NCI-H82 (cell line): ENCODE measurements at regions not wholly inside any gene's neighbourhood (a gene's known extent, or its start where the extent isn't known, plus 50 kb on each side); places are given as distances from the start of the nearest gene placed in this dataset.

Experiments
- DNase-seq: peaks from one replicate; lab custom pipeline; 2025; lab: John Stamatoyannopoulos, UW

DNA sequence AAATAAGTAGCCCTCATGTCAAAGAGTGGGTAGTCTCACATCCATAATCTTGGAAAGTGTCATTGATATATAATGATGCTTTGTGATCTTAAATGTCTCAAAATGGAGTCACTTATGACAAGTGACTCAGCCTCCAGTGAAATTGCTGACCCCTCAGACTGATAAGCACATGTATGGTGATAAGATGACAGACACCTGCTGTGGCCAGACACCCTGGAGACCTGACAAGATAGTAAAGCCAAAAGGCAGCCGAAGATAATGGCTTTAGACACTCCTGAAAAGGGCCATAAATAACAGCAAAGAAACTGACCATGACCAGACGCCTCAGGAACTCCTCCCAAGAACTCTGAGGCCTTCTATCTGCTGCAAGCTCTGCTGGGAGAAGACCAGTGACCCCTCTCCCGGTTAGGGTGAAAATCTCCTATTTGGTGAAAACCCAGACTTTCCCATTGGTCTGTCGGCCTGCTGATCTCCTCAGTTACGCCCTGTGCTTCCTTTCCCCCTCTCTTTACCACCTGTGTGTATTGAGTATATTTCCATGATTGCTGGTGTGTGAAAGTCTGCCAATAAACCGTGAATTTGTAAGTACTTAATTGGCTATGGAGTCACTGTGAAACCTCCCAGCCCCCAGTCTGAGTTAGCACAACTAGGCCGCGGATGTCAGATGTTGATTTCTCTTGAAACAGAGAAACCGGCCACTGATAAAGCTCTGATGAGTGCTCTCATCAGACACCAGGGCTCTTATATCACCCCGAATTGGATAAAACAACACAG is 226.7 kb upstream of the MYOCD start:
- DNase-seq, result peak; percentile 7

DNA sequence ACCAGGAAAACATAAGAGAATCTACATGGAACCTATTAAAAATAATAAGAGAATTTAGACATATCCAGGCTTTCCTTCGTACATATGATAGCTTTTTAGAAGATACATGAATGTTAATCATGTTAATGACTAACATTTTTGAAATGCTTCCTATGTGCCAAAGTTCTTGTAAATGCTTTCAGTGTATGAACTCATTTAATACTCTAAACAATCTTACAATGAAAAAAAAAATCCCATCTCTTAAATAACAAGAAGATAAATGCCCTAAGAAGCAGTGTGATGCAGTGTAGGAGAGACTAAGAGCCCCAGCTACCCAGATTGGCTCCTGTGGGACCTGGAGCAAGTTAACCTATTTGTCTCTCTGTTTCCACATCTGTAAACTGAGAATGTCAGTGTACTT is 220.4 kb upstream of the MYOCD start:
- no peak for DNase-seq

GRCh38 chr17:12457493-12457892 is 208.2 kb upstream of the MYOCD start:
- no peak for DNase-seq

DNA sequence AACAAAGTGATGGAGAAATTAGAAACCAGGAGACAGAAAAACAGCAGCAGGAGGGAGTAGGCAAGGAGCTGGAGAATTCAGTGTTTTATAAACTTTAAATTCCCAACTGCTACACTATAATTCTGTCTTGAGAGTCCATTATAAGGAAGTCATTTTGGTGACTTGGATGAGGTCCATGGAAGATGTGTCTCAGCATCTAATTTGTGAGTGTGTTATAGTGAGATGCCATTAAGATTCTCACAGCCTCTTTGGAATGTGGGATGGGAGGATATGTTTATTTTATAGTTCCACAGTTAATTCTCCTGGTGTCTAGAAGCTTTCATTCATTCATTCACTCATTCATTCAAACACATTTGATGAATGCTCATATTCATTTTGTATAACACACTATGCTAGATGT is 206.0 kb upstream of the MYOCD start:
- DNase-seq, result no peak

DNA sequence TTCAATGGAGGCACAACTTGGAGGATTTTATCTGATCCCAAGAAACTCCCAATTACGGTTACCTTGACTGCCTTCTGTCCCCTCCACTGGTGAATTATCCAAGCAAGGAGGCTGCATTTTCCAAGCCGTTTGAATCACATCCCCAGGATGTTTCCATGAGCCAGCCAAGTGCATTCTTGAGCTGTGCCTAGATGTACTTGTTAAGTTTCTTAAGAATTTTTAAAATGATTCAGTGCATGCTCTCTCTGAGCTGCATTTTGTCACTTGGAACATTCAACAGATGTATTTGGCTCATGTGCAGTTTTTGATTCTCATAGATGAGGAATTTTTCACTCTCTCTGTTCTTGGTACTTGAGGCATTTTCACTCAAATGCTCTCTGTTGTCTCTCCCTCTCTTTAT is 202.6 kb upstream of the MYOCD start:
- no peak for DNase-seq

- peak; percentile 90 for DNase-seq
Observed at GRCh38 chr17:12472252-12473173, 193.2 kb upstream of the MYOCD start.

GRCh38 chr17:12478311-12478710 is 187.4 kb upstream of the MYOCD start:
- DNase-seq, result no peak

GRCh38 chr17:12485361-12485906 is 180.3 kb upstream of the MYOCD start:
- DNase-seq, result no peak

DNA sequence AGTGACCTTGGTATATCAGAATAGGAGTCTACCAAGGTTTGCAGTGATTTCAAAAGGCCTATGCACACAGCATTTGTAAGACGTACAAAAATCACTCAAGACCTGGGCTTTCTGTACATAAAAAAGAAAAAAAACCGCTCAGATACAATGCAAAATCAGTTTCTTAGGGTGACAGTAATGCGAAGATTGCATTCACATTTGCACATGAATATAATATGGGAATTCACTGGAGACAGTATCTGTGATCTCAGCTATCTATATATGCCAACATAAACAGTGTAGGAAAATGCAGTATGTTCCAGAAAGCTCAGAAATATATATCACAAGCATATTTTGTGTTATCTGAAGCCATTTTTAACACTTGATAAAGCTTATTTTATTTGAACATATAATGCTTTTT is 176.4 kb upstream of the MYOCD start:
- DNase-seq, result no peak

GRCh38 chr17:12492450-12492849 is 173.2 kb upstream of the MYOCD start:
- DNase-seq, result no peak

DNA sequence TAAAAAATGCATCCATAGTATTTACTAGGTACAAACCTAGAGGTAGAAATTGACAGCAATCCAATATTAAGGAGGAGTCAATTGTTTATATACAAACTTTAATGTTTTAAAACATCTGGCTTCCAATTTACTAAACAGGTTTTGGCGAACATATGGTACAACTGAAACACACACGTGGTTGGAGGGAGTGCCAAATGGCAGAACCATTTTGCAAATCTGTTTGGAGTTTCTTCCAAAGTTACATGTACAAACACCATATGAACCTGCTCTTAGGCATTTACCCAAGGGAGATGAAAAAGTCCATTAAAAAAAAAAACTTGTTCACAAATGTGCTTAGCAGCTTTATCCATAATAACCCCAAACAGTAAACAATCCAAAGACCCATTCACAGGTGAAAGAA is 159.8 kb upstream of the MYOCD start:
- DNase-seq, result peak; percentile 50

DNA sequence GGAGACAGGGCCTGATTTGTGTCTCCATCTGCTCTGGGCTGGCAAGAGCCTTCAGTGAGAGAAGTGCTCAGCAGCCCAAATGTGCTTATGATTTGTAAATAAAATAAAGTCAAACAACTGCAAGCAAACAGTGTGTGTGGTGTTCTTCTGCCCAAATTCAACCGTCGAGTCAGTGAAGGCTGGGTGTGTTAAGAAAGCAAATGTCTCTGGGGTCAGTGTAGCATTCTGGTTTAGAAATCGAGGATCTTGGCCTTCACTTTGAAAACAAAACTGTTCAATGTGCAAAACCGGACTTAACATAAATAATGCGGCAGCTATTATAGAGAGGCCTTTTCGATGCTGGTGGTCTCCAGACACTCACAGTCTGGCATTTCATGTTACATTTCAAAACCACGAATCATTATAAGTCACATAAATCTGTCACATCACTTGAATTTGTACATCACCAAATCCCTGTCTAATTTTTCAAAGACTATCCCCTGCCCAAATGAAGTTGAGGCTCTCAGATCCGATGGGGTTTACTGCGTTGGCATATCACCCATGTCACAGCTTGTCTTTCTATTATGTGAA is 158.6 kb upstream of the MYOCD start:
- DNase-seq, result no peak

DNA sequence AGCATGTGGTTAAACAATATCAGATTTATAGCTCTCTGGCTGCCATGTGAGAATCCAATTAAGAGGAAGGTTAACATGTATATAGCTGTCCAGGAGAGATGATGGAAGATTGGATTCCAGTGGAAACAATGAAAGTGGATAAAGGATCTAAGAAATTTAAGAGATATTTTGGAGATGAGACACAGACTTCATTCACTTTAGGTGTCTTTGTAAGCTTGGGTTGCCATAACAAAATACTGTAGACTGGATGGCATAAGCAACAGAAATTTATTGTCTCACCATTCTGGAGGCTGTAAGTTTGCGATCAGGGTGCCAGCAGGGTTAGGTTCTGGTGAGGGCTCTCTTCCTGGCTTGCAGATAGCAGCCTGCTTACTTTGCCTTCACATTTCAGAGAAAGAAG is 155.9 kb upstream of the MYOCD start:
- DNase-seq, result no peak

GRCh38 chr17:12510535-12510934 is 155.2 kb upstream of the MYOCD start:
- DNase-seq, result no peak

GRCh38 chr17:12512694-12513355 is 152.9 kb upstream of the MYOCD start:
- DNase-seq, result no peak

DNA sequence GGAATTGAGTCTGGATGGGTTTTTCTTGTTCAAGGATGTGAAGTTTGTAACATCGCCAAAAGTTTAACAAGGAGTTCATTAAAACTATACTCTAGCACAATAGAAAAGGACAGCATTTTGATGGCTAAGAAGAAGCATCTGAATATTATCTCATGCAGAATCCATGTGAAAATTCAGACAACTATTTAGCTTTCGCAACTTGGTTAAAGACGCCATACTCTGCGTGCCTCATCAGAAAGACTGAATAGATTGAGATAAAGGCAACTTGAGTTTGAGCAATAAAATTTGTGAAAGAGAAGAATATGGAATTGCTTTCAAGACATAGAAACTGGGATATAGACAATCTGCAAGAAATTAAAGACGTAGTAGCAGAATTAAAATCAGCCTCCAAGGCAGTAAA is 151.1 kb upstream of the MYOCD start:
- DNase-seq, result no peak

DNA sequence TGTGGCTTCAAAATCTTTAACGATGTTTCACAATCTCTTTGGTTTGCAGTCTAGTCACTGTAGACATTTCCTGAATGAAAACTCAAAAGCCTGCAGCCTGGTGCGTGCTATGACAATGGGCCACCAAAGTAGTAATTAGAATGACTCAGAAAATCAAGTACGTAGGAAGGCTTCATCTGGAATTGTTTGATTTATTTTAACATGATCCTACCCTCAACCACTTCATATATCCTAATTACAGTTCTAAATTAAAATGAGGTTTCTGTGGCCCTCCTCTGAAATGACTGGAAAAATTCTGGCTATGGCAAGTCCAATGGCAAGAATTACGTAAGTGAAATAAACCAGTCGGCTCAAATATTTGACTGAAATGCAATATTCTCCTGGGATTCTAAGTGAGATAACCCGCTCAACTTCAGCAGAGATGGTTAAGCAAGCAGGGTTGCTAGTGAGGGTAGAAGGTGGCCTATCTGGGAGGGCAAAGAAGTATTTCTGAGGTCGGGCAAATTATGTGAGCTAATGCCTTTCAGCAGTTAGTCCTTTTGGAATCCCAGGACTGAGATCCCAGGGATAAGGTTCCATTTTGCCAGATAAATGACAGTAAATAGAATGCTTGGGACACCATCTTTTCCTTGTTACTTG is 145.6 kb upstream of the MYOCD start:
- no peak for DNase-seq

DNA sequence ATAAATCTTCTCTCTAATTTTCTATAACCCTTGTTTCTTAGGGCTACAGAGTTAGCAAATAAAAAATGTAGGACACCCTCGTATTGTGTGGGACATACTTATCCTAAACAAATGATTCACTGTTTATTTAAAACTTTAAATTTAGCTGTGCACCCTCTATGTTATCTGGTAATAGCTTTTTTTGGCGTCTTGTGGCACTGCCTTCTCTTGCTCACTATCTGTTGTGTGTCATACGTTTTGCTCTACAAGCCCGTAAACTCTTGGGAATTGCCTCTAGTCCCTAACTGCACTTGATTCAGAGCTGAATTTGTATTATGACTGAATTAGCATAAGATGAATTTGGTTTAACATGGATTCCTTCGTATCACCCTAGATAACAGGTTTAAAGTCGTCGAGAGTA is 144.3 kb upstream of the MYOCD start:
- no peak for DNase-seq

- no peak for DNase-seq
Observed at GRCh38 chr17:12522336-12522735, 143.4 kb upstream of the MYOCD start.

- DNase-seq, result no peak
Observed at GRCh38 chr17:12522743-12523183, 142.9 kb upstream of the MYOCD start.

DNA sequence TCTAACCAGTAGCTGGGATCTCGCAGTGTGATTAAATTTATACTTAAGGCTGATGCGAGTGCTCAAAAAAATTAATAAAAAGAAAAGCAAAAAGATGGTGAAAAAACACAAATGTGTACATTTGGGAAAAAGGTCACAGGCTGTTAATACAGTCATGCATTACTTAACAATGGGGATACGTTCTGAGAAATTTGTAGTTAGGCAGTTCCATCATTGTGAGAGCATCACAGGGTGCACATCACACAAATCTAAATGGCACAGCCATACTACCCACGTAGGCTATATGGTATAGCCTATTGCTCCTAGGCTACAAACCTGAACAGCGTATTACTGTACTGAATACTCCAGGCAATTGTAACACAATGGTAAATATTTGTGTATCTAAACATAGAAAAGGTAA is 142.4 kb upstream of the MYOCD start:
- DNase-seq, result no peak

DNA sequence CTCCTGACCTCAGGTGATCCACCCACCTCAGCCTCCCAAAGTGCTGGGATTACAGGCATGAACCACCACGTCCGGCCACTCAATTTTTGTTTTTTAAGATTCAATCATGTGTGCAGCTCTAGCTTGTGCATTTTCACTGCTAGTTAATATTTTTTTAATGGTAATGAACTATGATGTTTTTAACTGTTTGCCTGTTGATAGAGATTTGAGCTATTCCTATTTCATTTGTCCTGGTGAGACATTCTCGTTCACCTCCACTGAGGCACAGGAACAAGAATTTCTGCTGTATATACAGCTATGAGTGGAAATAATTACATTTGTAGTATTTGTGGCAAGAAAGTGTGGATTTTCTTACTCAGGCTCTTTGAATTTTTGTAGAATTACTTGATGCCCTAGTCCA is 137.7 kb upstream of the MYOCD start:
- DNase-seq, result no peak
